NCI-H1105 treated with DMSO at 0.1 percent for 48 hours (cell line): ENCODE measurements at regions not wholly inside any gene's neighbourhood (a gene's known extent, or its start where the extent isn't known, plus 50 kb on each side); places are given as distances from the start of the nearest gene placed in this dataset.
"Not testable (repeated sequence)": the region's sequence is repeated elsewhere in the genome, so short reads cannot be mapped to it uniquely, and the experiment has no call there.

ENCODE experiments used
- DNase-seq: peaks from one replicate; lab custom pipeline; 2025; lab: John Stamatoyannopoulos, UW

GRCh38 chrX:113510586-113510985, 670.0 kb upstream of the AMOT start:
- DNase-seq, result no peak

- DNase-seq, result no peak
Observed at GRCh38 chrX:113492895-113493294, 652.3 kb upstream of the AMOT start.

- no peak for DNase-seq
Observed at GRCh38 chrX:113473418-113473817, 632.8 kb upstream of the AMOT start.

GRCh38 chrX:113473015-113473414, 632.4 kb upstream of the AMOT start:
- not testable (repeated sequence) for DNase-seq

- DNase-seq, result no peak
Observed at GRCh38 chrX:113470166-113470565, 629.5 kb upstream of the AMOT start.

GRCh38 chrX:113457719-113458118, 617.1 kb upstream of the AMOT start:
- DNase-seq, result no peak

- no peak for DNase-seq
Observed at GRCh38 chrX:113455582-113455981, 615.0 kb upstream of the AMOT start.

- DNase-seq, result no peak
Observed at GRCh38 chrX:113429011-113429410, 588.4 kb upstream of the AMOT start.

GRCh38 chrX:113422323-113422722, 581.7 kb upstream of the AMOT start:
- no peak for DNase-seq

GRCh38 chrX:113421432-113421831, 580.8 kb upstream of the AMOT start:
- DNase-seq, result no peak

GRCh38 chrX:113412106-113412505, 571.5 kb upstream of the AMOT start:
- no peak for DNase-seq

- DNase-seq, result no peak
Observed at GRCh38 chrX:113408843-113409242, 568.2 kb upstream of the AMOT start.

- no peak for DNase-seq
Observed at GRCh38 chrX:113400193-113400704, 559.6 kb upstream of the AMOT start.

GRCh38 chrX:113399506-113400192, 559.0 kb upstream of the AMOT start:
- DNase-seq, result no peak

GRCh38 chrX:113392355-113392754, 551.7 kb upstream of the AMOT start:
- DNase-seq, result no peak

- no peak for DNase-seq
Observed at GRCh38 chrX:113391875-113392274, 551.2 kb upstream of the AMOT start.

GRCh38 chrX:113390531-113390930, 549.9 kb upstream of the AMOT start:
- DNase-seq, result no peak

GRCh38 chrX:113389846-113390245, 549.2 kb upstream of the AMOT start:
- DNase-seq, result no peak

GRCh38 chrX:113384628-113385027, 544.0 kb upstream of the AMOT start:
- no peak for DNase-seq

- DNase-seq, result not testable (repeated sequence)
Observed at GRCh38 chrX:113373421-113373820, 532.8 kb upstream of the AMOT start.

- no peak for DNase-seq
Observed at GRCh38 chrX:113370006-113370405, 529.4 kb upstream of the AMOT start.

- no peak for DNase-seq
Observed at GRCh38 chrX:113369056-113369455, 528.4 kb upstream of the AMOT start.

GRCh38 chrX:113353134-113353533, 512.5 kb upstream of the AMOT start:
- no peak for DNase-seq

- no peak for DNase-seq
Observed at GRCh38 chrX:113330416-113330815, 489.8 kb upstream of the AMOT start.
